ENCODE measurements at regions not wholly inside any gene's neighbourhood (a gene's known extent, or its start where the extent isn't known, plus 50 kb on each side); places are given as distances from the start of the nearest gene placed in this dataset.

GRCh38 chr15:69648212-69648611 lies 195.6 kb downstream of the RPLP1 start:
- TF ChIP-seq EP300 (IDR thresholded peaks at IDR 0.05) (no peak), CTCF (IDR thresholded peaks at IDR 0.05) (no peak), POLR2A (IDR thresholded peaks at IDR 0.05) (no peak)
